ENCODE measurements at regions not wholly inside any gene's neighbourhood (a gene's known extent, or its start where the extent isn't known, plus 50 kb on each side); places are given as distances from the start of the nearest gene placed in this dataset.

DNA sequence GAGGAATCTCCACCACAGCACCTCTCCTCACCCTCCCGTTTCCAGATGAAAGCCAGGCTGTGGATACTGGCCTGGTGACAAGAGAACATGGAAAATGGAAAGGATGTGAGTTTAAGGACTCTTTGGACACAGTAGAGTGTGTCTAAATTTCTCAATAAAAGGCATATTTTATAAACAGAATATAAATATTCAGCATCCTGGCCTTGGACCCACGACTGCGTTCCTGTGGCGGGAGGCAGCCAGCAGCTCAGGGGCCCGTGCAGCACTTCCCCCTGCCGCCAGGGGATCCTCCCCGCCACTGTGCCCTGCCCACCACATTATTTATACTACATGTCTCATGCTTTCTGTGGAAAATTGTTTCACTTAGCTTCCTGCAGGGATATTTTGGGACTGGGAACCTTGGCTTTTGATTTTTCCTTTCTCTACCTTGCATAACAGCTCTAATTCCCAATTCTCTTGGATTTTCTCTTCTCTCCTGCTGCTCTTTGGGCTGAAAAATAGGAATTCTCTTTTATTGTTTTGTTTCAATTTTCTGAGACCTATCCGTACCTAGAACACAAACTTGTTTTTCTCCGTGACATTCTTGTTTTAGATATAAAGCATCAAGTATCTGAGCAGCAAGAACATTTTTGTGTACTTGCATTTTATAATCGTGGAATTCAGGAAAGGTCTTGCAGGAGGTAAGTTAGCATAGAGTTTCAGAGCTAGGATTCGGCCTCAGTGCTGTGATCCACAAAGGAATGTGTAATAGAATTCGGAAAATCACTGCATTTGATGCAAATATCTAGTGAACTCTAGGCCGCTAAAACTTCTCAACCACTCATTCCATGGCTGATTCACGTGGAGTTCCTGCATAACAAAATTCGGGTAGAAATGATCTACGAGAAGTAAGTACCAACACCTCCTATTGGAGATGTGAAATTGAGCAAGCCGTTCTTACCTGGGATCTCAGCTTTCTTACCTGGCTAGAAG lies 107.7 kb upstream of the SPATA13 start:
- DNase-seq, result no peak

DNA sequence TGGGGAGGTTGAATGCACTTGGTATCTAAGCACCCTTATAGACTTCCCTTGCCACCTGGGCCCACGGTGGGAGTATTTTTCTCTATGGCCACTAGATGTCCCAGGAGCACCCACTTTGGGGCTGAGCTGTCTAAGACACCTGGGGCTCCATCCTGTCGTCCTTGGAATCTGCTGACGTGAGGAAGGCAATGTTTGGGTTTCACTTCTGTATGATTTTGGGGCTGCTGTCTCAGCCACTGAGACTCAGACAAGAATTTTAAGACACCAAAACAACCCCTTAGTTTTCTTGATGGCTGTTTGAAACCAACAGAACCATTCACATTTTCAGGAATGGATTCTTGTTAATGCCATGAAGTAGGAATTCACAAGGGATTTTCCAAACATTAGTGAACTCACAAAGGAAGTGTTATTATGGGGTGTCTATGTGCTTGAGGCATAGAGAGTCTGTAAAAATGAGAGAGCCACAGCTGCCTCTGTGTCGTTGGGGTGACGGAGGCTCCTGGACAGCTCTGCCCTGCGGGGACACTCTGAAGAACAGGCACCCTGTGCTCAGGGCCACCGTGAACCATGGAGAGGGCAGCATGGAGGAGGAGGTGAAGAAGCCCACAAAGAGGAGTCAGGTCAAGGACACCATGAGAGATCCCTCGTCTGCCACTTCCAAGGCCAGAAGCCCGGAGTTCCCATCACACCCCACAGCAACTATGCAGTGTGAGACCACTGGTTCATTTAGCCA lies 106.8 kb upstream of the SPATA13 start:
- peak; percentile 67 to 69 for DNase-seq

DNA sequence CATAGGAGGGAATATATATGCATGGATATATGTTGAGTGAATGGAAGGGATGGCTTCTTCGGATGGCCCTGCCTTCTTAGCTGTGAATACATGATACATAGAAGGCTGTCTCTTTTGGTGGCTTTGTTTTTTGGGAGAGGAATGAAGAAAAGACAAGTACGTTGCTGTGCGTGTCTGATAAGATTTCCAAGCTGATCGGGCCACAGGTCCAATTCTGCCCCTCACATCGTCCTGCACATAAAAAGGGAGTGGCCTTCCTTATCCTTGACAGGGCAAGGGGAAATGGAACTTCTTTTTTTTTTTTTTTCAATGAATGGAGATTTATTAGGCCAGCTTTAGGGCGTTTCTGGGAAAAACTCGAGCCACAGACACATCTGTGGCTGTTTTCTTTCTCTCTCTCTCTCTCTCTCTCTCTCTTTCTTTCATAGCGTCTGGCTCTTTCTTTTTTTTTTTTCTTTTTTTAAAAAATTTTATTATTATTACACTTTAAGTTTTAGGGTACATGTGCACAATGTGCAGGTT lies 103.8 kb upstream of the SPATA13 start:
- no peak for DNase-seq

DNA sequence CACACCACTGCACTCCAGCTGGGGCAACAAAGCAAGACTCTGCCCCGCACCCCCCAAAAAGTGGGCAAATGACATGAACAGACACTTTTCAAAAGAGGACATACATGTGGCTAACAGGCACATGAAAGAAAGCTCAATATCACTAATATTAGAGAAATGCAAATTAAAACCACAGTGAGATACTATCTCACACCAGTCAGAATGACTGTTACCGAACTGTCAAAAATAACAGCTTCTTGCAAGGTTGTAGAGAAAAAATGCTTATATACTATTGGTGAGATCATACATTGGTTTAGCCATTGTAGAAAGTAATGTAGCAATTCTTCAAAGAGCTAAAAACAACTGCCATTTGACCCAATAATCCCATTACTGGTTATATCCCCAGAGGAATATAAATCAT lies 99.5 kb upstream of the SPATA13 start:
- no peak for DNase-seq

DNA sequence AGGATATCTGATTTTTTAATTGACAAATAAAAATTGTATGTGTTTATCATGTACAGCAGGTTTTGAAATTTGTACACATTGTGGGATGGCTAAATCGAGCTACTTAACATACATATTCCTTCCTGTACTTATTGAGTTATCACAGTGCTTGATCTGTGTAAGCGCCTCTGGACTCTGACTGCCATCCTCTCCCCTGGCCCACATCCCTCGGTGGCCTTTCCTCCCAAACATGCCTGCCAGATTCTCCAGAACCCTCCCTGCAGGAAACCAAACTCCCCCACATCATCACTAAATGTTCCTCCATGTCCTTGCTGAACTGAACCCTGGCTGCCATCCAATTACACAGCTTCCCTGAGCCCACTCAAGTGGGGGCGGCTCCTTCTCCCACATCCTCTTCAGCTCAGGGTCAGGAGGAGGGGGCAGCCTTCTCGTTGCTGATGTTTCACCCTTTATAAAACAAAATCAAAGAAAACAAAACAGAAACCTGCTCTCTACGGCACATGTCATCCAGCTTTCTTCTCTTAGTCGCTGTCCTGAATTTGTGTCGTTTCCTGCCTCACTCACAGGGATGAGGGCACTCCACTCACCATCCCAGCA lies 97.1 kb upstream of the SPATA13 start:
- no peak for DNase-seq

DNA sequence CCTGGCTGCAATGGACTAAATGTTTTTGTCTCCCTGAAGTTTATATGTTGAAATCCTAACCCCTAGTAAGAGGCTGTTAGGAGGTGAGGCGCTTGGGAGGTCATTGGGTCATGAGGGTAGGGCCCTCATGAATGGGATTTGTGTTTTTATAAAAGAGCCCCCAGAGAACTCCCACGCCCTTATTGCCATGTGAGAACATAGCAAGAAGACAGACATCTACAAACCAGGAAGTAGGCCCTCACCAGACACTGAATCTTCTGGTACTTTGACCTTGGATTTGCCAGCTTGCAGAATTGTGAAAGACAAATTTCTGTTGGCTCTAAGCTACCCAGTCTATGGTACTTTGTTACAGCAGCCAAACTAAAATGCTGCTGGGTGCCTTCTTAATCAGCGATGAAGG lies 96.1 kb upstream of the SPATA13 start:
- DNase-seq, result no peak

DNA sequence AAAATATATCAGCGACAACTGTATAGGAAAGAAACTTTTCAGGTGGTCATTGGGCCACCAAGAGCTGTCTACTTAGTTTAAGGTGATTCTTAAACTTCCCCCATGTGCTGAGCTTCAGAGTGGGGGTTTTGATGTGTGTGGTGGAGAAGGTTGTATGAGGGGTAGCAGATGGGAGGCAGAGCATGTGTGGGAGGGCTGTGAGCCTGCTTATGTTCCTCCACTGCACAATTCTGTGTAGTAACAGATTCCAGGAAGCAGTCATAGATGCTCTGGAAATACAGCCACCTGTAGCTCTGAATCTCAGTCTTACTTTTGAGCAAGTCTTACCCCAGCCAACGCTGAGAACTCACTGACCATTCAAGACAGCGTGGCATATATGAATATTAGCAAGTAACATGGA lies 95.3 kb upstream of the SPATA13 start:
- DNase-seq, result no peak

DNA sequence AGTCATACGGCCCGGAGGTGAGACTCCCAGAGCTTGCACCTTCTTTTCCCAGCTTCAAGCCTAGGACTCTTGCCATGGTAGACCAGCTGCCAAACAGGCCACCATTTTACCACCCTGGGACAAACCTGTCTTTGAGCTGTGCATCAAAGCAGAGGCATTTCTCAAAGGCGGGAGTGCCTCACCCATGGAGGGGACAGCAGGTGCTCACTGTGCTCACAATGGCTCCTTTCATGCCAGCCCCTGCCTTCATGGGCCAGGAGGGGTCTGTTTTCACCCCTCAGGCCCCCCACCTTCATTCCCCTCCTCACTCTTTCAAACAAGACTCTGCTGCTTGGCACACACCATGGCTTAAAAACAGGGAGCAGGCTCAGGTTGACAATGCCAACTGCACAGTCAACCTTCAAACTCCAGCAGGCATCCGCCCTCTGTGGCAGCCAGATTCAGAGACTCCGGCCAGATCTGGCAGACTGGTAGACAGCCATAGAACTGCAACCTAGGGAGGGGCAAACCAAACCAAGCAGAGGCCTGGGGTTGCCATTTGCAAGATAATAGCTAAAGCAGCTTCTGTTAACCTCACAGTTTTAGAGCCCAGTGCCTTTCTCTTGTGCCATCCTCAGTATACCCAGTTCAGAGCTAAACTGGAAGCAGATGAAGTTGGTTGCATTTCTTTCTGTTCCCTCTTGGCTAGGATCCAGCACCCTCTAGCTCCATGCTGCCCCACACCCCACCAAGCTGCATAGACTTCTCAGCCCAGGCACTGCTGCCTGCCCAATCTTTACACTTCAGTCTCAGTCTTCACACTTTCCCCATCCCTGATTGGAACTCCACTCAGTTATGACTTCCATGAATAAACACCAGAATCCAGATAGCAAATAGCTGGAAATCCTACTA lies 93.9 kb upstream of the SPATA13 start:
- DNase-seq, result no peak

DNA sequence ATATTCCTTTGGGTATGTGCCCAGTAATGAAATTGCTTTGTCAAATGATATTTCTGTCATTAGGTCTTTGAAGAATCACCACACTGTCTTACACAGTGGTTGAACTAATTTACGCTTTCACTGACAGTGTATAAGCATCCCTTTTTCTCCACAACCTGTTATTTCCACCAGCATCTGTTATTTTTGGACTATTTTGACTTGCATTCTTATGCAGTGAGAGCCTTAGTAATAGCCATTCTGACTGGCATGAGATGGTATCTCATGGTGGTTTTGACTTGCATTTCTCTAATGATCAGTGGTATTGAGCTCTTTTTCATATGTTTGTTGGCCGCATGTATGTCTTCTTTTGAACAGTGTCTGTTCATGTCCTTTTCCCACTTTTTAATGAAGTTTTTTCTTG lies 92.0 kb upstream of the SPATA13 start:
- DNase-seq, result no peak

DNA sequence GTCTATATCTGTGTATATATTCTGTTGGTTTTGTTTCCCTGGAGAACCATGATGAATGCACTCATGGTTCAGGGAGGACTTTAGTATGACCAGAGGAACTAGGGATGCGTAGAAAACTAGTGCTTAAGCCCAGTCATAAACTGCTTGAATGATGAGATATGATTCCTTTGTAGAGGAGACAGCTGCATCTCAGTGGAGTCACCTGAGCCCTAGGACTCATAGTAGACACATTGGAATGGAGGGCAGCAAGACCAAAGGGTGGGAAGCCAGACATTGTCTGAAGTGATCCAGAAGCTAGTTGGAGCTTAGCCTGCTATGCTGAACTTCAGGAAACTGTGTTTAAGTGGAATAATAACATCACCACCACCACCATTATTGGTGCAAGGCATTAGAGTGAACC lies 89.5 kb upstream of the SPATA13 start:
- DNase-seq, result no peak

DNA sequence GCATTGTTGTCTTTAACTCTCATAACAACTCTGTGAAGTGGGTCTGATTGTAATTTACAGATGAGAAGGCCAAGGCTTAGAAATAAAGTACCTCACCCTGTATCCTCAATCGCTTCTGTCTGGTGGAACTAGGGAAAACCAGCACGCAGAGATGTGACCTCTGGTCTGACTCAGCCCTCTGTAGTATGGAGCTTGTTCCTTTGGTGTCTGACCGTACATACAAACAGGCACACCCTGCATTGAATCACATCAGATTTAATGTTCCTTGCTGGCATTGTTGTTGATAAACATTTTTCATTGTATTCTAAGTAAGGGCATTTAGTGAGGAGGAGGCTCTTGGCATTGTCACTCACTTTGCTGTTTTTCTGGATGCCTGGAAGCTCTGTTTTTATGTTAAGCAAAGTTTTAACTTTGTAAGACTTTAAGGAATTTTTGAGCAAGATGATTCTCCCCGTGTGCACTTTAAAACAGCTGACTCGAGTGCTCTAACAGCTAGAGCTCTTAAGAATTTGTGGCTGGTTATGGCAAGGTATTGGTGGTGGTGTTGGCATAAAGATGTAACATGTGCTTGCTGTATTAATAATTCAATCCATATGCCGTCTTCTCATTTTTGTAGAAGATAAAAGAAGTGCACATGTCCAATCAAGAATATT lies 89.0 kb upstream of the SPATA13 start:
- no peak for DNase-seq

DNA sequence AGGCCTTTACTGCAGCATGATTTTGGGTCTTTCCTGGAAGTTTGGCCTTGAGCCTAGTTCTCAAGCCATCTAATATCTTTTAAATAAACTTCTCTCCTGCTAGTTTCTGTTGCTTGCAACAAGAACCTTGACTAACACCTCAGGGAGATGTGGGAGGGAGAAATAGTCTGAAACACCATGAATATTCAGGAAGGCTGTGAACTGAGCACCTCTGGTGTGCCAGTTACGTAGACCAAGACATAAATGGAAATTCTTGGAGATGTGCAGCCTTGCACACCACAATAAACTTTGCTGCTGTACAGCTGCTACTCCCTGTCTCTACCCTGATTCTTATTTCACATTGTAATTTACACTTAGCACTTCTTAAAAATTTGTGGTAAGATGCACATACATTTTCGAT lies 86.9 kb upstream of the SPATA13 start:
- DNase-seq, result no peak

DNA sequence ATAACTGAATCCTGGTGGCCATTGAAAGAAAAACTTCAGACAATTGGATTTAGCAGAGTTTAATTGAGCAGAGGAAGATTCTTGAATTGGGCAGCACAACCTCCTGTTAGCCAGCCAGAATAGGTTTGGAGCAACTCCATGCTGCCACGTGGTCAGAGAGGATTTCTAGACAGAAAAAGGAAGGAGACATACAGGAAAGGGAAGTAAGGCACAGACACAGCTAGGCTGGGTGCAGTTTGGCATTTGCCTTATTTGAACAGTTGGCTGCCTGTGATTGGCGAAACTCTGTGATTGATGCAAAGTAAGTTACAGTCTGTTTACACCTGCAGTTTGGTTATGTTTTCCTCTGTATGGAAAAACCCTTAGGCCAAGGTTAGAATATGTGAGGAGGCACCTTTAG lies 85.8 kb upstream of the SPATA13 start:
- no peak for DNase-seq

DNA sequence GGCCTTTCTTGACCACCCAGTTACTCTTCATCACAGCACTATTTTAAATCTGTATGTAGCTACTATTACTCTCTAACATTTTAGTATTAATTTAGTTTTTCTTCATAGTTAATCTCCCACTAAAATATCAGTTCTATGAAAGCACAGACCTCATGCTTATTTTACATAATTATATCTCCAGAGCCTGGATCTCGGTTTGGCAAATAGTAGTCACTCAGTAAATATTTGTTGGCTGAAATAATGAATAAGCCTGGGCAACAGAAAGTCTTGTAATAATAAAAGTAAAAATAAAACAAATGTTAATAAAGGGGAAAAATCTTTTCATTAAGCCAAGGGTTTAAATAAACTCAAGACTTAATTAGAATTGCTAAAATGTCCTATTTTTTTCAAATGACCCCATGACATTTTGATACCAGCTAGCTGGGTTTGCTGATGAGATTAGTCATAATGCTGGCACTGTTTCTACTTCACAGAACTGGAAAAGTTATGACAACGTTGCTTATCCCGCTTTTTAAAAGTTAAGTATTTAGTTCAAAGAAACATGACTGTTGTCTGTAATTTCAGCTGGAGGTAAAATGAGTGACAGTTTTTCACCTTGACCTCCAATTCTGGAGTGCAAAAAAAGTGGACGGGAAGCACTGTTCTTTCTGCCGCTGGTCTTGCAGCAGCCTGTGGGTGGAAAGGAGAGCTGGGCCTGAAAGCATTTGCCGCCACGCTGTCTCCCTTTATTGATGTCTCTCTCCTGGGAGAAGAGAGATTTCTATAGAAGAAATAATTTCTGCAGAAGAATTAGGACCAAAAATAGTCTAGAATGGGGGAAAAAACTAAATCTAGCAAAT lies 85.2 kb upstream of the SPATA13 start:
- DNase-seq, result no peak

DNA sequence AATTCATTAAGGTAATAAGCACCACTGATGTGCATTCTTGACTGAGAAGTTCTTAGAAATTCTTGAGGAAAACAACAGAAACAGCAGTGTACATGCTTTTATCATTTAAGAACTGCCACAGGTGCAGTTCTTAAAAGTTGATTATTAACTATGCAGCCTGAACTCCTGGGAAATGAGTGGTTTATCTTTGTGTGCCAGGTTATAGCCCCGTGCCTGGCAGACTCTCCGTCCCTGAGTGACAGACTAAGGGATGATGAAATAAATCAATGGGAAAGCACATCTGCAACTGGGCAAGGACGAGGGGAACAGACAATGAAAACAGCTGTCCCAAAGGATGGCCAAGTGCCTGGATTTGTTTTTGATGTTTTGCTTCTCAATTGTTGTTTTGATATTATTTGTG lies 84.4 kb upstream of the SPATA13 start:
- no peak for DNase-seq

DNA sequence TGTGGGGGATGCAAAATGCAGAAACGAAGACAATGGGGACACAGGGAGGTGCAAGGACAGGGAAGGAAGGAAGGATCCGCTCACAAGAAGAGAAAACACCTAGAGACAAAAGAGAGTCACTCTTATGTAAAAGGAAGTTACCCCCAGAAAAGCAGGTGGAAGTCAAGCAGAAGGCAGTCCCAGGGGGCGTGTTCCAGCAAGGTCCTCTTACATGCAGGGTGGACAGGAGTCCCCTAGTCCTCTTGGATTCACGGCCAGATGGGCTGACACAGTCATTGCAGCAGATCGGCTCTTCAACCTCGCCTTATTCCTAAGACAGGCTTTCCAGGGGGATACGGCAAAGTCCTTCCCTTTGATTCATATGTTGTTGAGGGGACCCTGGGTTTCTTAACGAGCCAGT lies 83.9 kb upstream of the SPATA13 start:
- no peak for DNase-seq

DNA sequence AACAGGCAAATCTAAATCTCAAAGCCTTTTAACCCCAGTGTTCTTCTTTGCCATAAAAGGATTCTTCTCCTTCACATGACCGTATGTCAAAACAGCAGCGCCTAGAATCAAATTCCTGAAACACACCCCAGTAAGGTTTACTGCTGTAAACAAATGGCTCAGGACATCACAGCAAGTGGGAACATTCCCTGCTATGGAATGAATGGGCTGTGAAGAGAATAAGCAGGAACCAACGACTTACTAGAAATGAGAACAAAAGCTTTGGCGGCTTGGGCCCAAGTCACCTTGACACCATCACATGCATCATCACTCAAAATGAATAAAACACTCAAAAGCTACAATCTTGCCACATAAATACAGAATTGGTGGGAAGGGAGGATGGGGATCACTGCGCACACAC lies 80.4 kb upstream of the SPATA13 start:
- no peak for DNase-seq

DNA sequence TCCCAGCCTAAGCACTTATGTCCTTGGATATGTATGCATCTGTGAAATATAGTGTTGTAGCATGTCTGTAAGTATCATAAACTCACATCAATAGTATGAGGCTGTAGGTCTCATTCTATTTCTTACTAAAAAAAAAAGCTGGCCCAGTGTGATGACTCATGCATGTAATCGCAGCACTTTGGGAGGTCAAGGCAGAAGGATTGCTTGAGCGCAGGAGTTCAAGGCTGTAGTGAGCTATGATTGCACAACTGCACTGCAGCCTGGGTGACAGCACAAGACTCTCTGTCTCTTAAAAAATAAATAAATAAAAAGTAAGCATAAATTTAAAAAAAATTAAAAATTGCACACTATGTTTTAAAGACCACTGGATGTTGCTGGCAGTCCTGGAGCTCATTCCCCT lies 79.1 kb upstream of the SPATA13 start:
- no peak for DNase-seq

DNA sequence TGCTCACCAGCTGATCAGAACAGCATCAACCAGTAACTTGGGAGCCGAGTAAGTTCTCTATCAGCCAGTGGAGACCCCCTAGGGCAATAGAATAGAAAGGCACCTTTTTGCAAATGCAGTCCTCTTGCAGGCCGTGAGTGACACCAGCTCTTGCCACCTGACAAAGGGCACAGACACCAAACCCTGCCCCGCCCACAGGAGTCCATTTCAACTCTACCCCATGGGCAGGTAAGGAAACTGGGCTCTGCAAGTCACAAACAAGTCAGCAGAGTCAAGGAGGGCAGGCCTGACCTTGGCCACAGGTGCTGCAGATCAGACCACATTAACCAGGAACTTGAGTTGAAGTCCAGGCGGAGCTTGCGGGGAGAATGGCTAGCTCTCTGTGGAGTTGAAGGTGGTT lies 77.4 kb upstream of the SPATA13 start:
- no peak for DNase-seq

DNA sequence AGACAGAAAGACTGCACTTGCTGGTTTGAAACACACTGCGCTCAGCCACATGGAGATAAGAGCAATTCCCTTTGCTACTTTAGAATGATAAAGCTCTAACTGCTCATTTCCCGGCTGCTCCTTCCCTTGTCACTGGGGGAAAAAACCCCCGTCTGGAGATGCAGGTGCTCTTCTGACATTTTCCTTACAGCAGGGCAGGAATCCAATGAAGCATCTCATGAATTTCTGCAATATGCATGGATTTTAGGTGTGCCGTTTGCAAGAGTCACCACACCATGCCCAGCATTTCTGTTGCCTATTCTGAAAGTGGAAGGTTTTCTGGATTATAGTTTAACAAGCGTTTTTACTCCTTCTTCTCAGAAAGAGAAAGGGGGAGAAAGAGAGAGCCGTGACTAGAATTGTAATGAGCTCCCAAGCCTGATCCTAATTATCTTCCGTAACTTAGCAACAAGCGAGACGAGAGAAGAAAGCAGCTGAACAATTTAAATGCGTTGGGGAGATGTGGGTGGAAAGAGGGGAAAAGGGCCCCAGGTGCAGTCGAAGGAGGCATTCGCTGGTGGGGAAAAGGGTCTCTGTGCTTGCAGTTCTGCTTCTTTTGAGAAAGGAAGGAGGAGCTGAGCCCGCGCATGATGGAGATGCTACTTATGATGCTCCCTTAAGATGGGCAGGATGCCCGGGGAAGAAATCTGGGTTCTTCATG lies 76.6 kb upstream of the SPATA13 start:
- DNase-seq, result no peak

Measured in NCI-H2081 (cell line).